ENCODE measurements at regions not wholly inside any gene's neighbourhood (a gene's known extent, or its start where the extent isn't known, plus 50 kb on each side); places are given as distances from the start of the nearest gene placed in this dataset.

DNA sequence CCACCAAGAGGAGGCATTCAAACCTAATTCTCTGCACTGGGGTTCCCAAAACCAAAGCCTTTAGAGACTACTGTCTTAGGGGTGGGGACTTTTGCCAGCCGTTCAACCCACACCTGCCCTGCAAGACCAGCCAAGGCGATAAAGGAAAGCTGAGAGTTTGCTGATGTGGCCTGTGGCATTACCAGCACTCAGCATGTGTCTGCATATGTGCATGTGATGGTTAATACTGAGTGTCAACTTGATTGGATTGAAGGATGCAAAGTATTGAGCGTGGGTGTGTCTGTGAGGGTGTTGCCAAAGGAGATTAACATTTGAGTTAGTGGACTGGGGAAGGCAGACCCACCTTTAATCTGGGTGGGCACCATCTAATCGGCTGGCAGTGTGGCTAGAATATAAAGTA, 474.2 kb downstream of the MED10 start:
- H3K4me3 ChIP-seq (ENCODE audit: low read depth, low read length): no peak overlapping the region

DNA sequence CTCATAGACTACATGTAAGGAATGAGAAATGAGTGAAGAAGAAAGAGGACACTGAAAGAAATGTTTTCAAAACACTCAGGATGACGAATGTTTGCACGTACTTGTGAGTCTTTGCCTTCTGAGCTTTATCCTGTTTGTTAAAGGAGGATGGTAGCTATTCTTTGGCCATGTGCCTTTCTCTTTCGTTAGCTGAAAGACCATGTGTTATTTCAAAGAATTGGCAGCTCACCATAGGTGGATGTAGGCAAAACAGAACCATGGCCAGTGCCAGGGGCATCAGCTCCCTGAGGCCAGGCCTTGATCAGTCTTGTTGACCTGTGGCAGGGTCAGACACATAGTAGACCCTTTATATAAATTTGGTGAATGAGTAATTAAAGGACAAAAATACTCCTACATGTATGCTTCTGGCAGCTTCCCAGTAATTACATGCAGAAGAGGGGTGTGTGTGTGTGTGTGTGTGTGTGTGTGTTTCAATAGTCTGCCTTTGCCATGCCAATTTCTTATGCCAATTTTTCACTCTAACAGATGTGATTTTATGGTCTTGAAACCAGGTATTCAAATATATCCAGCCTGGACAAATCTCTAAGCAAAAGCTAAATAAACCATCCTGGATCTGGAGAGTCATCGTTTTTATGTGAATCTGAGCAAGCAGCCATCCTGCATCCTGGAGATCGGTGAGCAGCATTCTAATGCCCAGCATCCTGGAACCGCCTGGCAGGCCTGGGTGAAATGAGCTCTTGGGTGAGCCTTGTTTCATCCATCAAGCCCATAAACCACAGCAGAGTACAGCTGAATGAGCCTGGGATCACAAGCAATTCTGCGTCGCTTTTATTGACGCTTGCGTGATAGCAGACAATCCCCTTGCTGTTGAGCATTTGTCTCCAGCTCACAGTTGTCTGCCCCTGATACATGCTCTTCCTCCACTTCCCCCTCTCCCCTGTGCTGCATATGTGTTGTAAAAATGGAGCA, 475.4 kb downstream of the MED10 start:
- TF ChIP-seq, protein P1, sequence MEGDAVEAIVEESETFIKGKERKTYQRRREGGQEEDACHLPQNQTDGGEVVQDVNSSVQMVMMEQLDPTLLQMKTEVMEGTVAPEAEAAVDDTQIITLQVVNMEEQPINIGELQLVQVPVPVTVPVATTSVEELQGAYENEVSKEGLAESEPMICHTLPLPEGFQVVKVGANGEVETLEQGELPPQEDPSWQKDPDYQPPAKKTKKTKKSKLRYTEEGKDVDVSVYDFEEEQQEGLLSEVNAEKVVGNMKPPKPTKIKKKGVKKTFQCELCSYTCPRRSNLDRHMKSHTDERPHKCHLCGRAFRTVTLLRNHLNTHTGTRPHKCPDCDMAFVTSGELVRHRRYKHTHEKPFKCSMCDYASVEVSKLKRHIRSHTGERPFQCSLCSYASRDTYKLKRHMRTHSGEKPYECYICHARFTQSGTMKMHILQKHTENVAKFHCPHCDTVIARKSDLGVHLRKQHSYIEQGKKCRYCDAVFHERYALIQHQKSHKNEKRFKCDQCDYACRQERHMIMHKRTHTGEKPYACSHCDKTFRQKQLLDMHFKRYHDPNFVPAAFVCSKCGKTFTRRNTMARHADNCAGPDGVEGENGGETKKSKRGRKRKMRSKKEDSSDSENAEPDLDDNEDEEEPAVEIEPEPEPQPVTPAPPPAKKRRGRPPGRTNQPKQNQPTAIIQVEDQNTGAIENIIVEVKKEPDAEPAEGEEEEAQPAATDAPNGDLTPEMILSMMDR (IDR thresholded peaks at IDR 0.05; ENCODE audit: control insufficient read depth, extremely low read depth, insufficient read depth): no peak

More for the DNA sequence above, 474.2 kb downstream of the MED10 start:
- TF ChIP-seq, protein P1 (IDR thresholded peaks at IDR 0.05; ENCODE audit: control insufficient read depth, extremely low read depth, insufficient read depth): no peak
- DNase-seq (ENCODE audit: low read depth): no peak

DNA sequence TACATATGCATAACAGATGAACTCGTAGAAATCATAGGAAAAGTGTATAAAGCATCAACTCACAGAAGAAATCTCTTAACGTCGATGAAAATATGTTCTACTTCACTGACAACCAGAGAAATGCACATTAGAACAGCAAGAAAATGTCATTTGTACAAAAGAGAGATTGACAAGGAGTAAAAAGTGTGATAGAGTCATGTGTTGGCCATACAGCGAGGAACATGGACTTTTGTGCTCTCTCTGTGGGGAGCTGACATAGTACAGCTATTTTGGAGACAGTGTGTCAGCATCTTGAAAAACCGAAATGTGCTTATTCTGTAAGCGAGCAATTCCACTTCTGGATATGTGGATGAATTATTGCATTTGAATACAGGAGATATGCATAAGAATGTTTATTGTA, 477.9 kb downstream of the ICE1 start:
- DNase-seq (ENCODE audit: low read depth): no peak
- H3K4me3 ChIP-seq (ENCODE audit: low read depth, low read length): no peak overlapping the region
- TF ChIP-seq, protein P1 (IDR thresholded peaks at IDR 0.05; ENCODE audit: control insufficient read depth, extremely low read depth, insufficient read depth): no peak

More for the DNA sequence above, 475.4 kb downstream of the MED10 start:
- H3K4me3 ChIP-seq (ENCODE audit: low read depth, low read length): no peak overlapping the region
- DNase-seq (ENCODE audit: low read depth): no peak

DNA sequence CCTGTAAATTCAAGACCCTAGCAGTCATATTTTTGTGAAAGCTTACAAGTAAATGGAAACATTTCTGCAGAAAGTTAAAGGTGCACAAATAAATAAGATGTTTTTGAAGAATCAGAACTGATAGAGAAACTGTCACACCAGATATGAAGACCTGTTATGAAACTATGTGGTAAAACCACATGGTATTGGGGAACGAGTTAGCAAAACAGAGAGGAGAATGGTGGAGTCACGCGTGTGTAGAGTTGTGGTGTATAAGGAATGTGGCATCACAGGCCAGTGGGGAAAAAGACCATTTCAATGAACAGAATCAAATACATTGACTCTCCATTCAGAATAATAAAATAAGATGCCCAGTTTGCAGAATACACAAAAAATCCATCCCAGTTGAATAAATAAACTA, 477.2 kb downstream of the ICE1 start:
- TF ChIP-seq, protein P1 (IDR thresholded peaks at IDR 0.05; ENCODE audit: control insufficient read depth, extremely low read depth, insufficient read depth): no peak

DNA sequence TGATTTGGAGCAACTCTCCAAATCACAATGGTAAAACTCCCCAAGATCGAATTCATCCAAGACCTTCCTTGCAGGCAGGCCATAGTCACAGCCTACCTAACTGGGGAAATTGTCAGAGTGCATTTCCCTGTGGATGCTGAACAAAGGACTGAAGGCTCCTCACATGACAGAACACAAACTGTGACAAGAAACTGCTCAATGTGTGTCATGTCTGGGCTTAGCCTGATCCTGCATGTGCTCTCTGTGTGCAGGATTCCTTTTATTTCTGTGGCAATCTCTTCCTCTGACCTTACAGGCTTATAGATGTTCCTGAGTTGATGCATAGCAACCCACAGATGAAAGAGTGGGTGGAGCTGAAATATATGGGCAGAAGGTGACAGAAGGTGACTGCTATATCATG, 465.8 kb downstream of the ICE1 start:
- DNase-seq (ENCODE audit: low read depth): no peak
- TF ChIP-seq, protein P1 (IDR thresholded peaks at IDR 0.05; ENCODE audit: control insufficient read depth, extremely low read depth, insufficient read depth): no peak
- no peak overlapping the region for H3K4me3 ChIP-seq (ENCODE audit: low read depth, low read length)

More for the DNA sequence above, 477.2 kb downstream of the ICE1 start:
- no peak overlapping the region for H3K4me3 ChIP-seq (ENCODE audit: low read depth, low read length)
- DNase-seq (ENCODE audit: low read depth): no peak

DNA sequence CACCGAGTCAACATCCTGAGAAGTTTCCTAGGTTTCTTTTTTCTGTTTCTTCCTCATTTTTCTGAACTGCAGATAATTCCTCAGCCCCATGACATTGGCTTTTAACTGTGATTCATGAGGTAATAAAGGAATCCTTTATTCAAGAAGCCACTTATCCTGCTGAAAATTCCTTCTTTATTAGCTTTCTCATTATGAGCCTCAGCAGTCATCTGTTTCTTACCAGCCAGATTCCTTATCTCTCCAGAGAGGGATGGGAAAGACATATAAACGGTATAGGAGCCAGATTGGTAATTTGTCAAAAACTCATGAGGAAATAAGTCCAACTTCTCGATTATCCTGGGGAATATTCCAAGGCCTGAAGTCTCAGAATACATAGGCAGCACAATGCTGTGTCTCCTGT, 465.4 kb downstream of the ICE1 start:
- no peak overlapping the region for H3K4me3 ChIP-seq (ENCODE audit: low read depth, low read length)
- TF ChIP-seq, protein P1 (IDR thresholded peaks at IDR 0.05; ENCODE audit: control insufficient read depth, extremely low read depth, insufficient read depth): no peak
- DNase-seq (ENCODE audit: low read depth): no peak
